SH-SY5Y (cell line): ENCODE measurements at regions not wholly inside any gene's neighbourhood (a gene's known extent, or its start where the extent isn't known, plus 50 kb on each side); places are given as distances from the start of the nearest gene placed in this dataset.

Experiments
- GATA2 ChIP-seq: IDR thresholded peaks from 2 replicates; pipeline ENCODE4 v1.6.1; 2011; ENCODE audit warnings: mild to moderate bottlenecking, low read depth, low read length
- GATA3 ChIP-seq: IDR thresholded peaks from 2 replicates; pipeline ENCODE4 v1.6.1; 2011; ENCODE audit warnings: low read depth, mild to moderate bottlenecking, low read length, moderate library complexity

DNA sequence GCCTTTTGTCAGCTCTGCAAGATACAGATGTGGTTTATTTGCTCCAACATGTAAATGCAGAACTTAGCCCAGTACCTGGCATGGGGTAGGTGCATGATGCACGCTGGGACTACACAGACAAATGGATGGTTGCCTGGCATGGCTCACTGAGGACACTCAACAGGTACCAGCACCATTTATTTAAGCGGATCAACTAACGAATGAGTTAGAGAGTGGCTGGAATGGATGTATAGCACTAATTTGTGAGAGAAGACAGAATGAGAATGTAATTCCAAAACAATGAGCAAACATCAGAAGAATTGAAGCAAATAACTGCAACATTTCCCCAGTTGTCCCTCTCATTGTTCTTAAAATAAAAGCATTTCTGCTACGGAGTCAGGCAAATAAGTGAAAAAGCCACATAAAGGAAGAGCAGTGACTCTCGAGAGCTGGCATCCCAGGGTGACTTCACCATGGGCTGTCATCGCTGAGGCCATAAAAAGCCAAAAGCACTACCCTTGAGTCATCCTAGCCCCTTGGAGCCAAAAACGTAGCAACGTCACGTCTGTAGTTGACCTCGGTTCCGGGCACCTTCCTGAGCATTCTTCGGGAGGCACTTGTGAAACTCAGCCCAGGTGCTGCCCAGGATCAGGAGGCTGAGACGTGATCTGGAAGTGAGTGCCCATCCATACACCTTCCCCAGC, 290.3 kb downstream of the NSG2 start:
- TF ChIP-seq GATA2 = no peak
- no peak for TF ChIP-seq GATA3
